ENCODE measurements at regions not wholly inside any gene's neighbourhood (a gene's known extent, or its start where the extent isn't known, plus 50 kb on each side); places are given as distances from the start of the nearest gene placed in this dataset.

GRCh38 chr21:21734088-21734487 lies 735.9 kb downstream of the NCAM2 start:
- TF ChIP-seq CTCF (IDR thresholded peaks at IDR 0.05; ENCODE audit: control insufficient read depth, insufficient read depth, low read depth, low read length, missing control alignments), result no peak
- H3K4me3 ChIP-seq (ENCODE audit: control insufficient read depth, low read depth, low read length), result no peak overlapping the region
- DNase-seq (ENCODE audit: low read depth), result no peak

GRCh38 chr21:21737186-21737585 lies 739.0 kb downstream of the NCAM2 start:
- no peak overlapping the region for H3K4me3 ChIP-seq (ENCODE audit: control insufficient read depth, low read depth, low read length)
- TF ChIP-seq CTCF (IDR thresholded peaks at IDR 0.05; ENCODE audit: control insufficient read depth, insufficient read depth, low read depth, low read length, missing control alignments), result no peak
- DNase-seq (ENCODE audit: low read depth), result no peak

GRCh38 chr21:21740207-21740606 lies 742.0 kb downstream of the NCAM2 start:
- H3K4me3 ChIP-seq (ENCODE audit: control insufficient read depth, low read depth, low read length), result no peak overlapping the region
- no peak for DNase-seq (ENCODE audit: low read depth)
- TF ChIP-seq CTCF (IDR thresholded peaks at IDR 0.05; ENCODE audit: control insufficient read depth, insufficient read depth, low read depth, low read length, missing control alignments), result no peak

- DNase-seq (ENCODE audit: low read depth), result no peak
- no peak overlapping the region for H3K4me3 ChIP-seq (ENCODE audit: control insufficient read depth, low read depth, low read length)
- TF ChIP-seq CTCF (IDR thresholded peaks at IDR 0.05; ENCODE audit: control insufficient read depth, insufficient read depth, low read depth, low read length, missing control alignments), result no peak
These were observed 752.1 kb downstream of the NCAM2 start for GRCh38 chr21:21750124-21750825.

GRCh38 chr21:21751286-21751685 lies 753.1 kb downstream of the NCAM2 start:
- H3K4me3 ChIP-seq (ENCODE audit: control insufficient read depth, low read depth, low read length), result no peak overlapping the region
- no peak for TF ChIP-seq CTCF (IDR thresholded peaks at IDR 0.05; ENCODE audit: control insufficient read depth, insufficient read depth, low read depth, low read length, missing control alignments)
- DNase-seq (ENCODE audit: low read depth), result no peak

GRCh38 chr21:21762855-21763254 lies 764.6 kb downstream of the NCAM2 start:
- no peak overlapping the region for H3K4me3 ChIP-seq (ENCODE audit: control insufficient read depth, low read depth, low read length)
- no peak for DNase-seq (ENCODE audit: low read depth)
- TF ChIP-seq CTCF (IDR thresholded peaks at IDR 0.05; ENCODE audit: control insufficient read depth, insufficient read depth, low read depth, low read length, missing control alignments), result no peak
